ENCODE measurements at regions not wholly inside any gene's neighbourhood (a gene's known extent, or its start where the extent isn't known, plus 50 kb on each side); places are given as distances from the start of the nearest gene placed in this dataset.

DNA sequence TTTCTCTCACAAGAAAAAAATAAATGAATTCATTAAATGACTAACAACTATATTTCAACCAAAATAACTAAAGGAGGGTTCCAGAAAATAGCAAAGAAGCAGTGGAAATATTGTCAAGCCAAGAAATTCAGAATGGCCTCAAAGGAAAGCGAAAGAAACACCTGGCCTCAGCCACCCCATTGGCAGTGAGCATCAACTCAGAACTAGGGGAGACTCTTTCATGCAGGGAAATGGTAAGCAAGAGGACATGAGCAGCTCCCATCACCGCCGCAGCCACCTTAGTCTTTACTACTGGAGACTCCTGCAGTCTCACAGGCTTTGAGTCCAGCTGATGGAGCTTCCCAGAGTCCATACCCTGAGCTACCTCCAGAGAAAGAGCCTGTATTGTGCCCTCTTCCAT is 343.9 kb upstream of the GRAMD2B start:
- TF ChIP-seq RAD21 (IDR thresholded peaks at IDR 0.05; ENCODE audit: low read depth) (no peak), CEBPB (IDR thresholded peaks at IDR 0.05) (no peak)
